HL-60 (cell line): ENCODE measurements at regions not wholly inside any gene's neighbourhood (a gene's known extent, or its start where the extent isn't known, plus 50 kb on each side); places are given as distances from the start of the nearest gene placed in this dataset.

ENCODE experiments used
- CTCF ChIP-seq: IDR thresholded peaks from one replicate; pipeline ENCODE4 v1.5.1; 2011; ENCODE audit warnings: low read length, control low read depth, inconsistent platforms; ENCODE audit not compliant: insufficient read depth
- POLR2AphosphoS5 ChIP-seq: IDR thresholded peaks from 2 replicates; pipeline ENCODE4 v1.6.1; 2012; ENCODE audit warnings: low read depth
- REST ChIP-seq: IDR thresholded peaks from 2 replicates; pipeline ENCODE4 v1.6.1; 2012; ENCODE audit warnings: low read depth; ENCODE audit not compliant: insufficient replicate concordance
- SPI1 ChIP-seq: IDR thresholded peaks from 2 replicates; pipeline ENCODE4 v1.6.1; 2012; ENCODE audit warnings: low read depth, mild to moderate bottlenecking, borderline replicate concordance

- TF ChIP-seq CTCF = no peak
- TF ChIP-seq POLR2AphosphoS5 = no peak
- TF ChIP-seq REST = no peak
- TF ChIP-seq SPI1 = no peak
Measured at GRCh38 chr6:144661116-144661806, 376.1 kb downstream of the UTRN start.
